Neural cell (in vitro differentiated cells): ENCODE measurements at regions not wholly inside any gene's neighbourhood (a gene's known extent, or its start where the extent isn't known, plus 50 kb on each side); places are given as distances from the start of the nearest gene placed in this dataset.
"Not testable (repeated sequence)": the region's sequence is repeated elsewhere in the genome, so short reads cannot be mapped to it uniquely, and the experiment has no call there.

Experiments used
- CTCF ChIP-seq: fragments of 450-650 bp; IDR thresholded peaks from 2 replicates; pipeline ENCODE4 v1.5.1; 2014; ENCODE audit warnings: antibody characterized with exemption, mild to moderate bottlenecking, moderate library complexity; ENCODE audit not compliant: poor library complexity, severe bottlenecking
- EP300 ChIP-seq: fragments of 450-650 bp; conservative IDR thresholded peaks from 2 replicates; pipeline ENCODE4 v1.6.1; 2014; ENCODE audit warnings: antibody characterized with exemption, mild to moderate bottlenecking, moderate library complexity; ENCODE audit not compliant: poor library complexity, severe bottlenecking
- EZH2 ChIP-seq: fragments of 200-600, 300-800 bp; shearing (Covaris generic), sonication (generic); IDR thresholded peaks from 2 replicates; pipeline ENCODE4 v1.6.1; 2014; ENCODE audit warnings: antibody characterized with exemption, low read length, borderline replicate concordance, mild to moderate bottlenecking; ENCODE audit not compliant: insufficient read depth, poor library complexity, severe bottlenecking
- MXI1 ChIP-seq: fragments of 450-650 bp; conservative IDR thresholded peaks from 2 replicates; pipeline ENCODE4 v1.6.1; 2014; ENCODE audit warnings: antibody characterized with exemption, mild to moderate bottlenecking; ENCODE audit not compliant: poor library complexity, severe bottlenecking
- POLR2AphosphoS5 ChIP-seq: IDR thresholded peaks from 2 replicates; pipeline ENCODE4 v1.6.1; 2012
- RAD21 ChIP-seq: fragments of 450-650 bp; conservative IDR thresholded peaks from 2 replicates; pipeline ENCODE4 v1.6.1; 2014; ENCODE audit warnings: antibody characterized with exemption, mild to moderate bottlenecking, moderate library complexity
- REST ChIP-seq: IDR thresholded peaks from 2 replicates; pipeline ENCODE4 v1.6.1; 2012; ENCODE audit warnings: borderline replicate concordance
- SMC3 ChIP-seq: fragments of 450-650 bp; conservative IDR thresholded peaks from 2 replicates; pipeline ENCODE4 v1.6.1; 2014; ENCODE audit warnings: antibody characterized with exemption, mild to moderate bottlenecking, moderate library complexity; ENCODE audit not compliant: poor library complexity
- TAF1 ChIP-seq: IDR thresholded peaks from 2 replicates; pipeline ENCODE4 v1.6.1; 2012; ENCODE audit warnings: low read depth

- not testable (repeated sequence) for TF ChIP-seq TAF1, CTCF, REST, SMC3, EP300, MXI1, POLR2AphosphoS5, RAD21, EZH2
These were observed 83.4 kb downstream of the UNC93B1 start for GRCh38 chr11:67920546-67920945.
